Astrocyte (in vitro differentiated cells and primary cell): ENCODE measurements at regions not wholly inside any gene's neighbourhood (a gene's known extent, or its start where the extent isn't known, plus 50 kb on each side); places are given as distances from the start of the nearest gene placed in this dataset.

ENCODE experiments used
- DNase-seq: peaks from one replicate; pipeline ENCODE4 v3.0.0-alpha.2; 2010; ENCODE audit warnings: low read depth
- FAIRE-seq: peaks from 2 replicates; lab custom pipeline; 2011; peaks lifted over from hg19 to GRCh38; lab: Jason Lieb, UNC
- H2AFZ ChIP-seq: 2 replicates; pipeline ENCODE4 v1.6.0; 2012; ENCODE audit warnings: low read depth, low read length, inconsistent platforms
- H3K27ac ChIP-seq: 2 replicates; pipeline ENCODE4 v1.5.1; 2011; ENCODE audit warnings: low read depth, low read length, inconsistent platforms
- H3K27me3 ChIP-seq: 2 replicates; pipeline ENCODE4 v1.6.0; 2011; ENCODE audit warnings: low read length, inconsistent platforms; ENCODE audit not compliant: insufficient read depth
- H3K36me3 ChIP-seq: 2 replicates; pipeline ENCODE4 v1.5.1; 2011; ENCODE audit warnings: low read length, inconsistent platforms; ENCODE audit not compliant: insufficient read depth
- H3K4me1 ChIP-seq: 2 replicates; pipeline ENCODE4 v1.5.1; 2011; ENCODE audit warnings: low read length, inconsistent platforms; ENCODE audit not compliant: insufficient read depth
- H3K4me2 ChIP-seq: 2 replicates; pipeline ENCODE4 v1.6.0; 2012; ENCODE audit warnings: low read length, inconsistent platforms
- H3K4me3 ChIP-seq: 2 replicates; pipeline ENCODE4 v1.5.1; 2011; ENCODE audit warnings: low read depth, mild to moderate bottlenecking, low read length, inconsistent platforms; ENCODE audit not compliant: insufficient read depth
- H3K79me2 ChIP-seq: 2 replicates; pipeline ENCODE4 v1.6.0; 2012; ENCODE audit warnings: mild to moderate bottlenecking, low read length, inconsistent platforms; ENCODE audit not compliant: insufficient read depth
- H3K9ac ChIP-seq: 2 replicates; pipeline ENCODE4 v1.6.0; 2012; ENCODE audit warnings: mild to moderate bottlenecking, low read length, inconsistent platforms
- H3K9me3 ChIP-seq: 2 replicates; pipeline ENCODE4 v1.5.1; 2012; ENCODE audit warnings: low read depth, mild to moderate bottlenecking, low read length, inconsistent platforms; ENCODE audit not compliant: insufficient read depth
- H4K20me1 ChIP-seq: 2 replicates; pipeline ENCODE4 v1.6.0; 2012; ENCODE audit warnings: low read length, inconsistent platforms; ENCODE audit not compliant: insufficient read depth
- H3K27ac Mint-ChIP-seq: one replicate; pipeline ENCODE4 v1.8.0; 2021; ENCODE audit warnings: mild to moderate bottlenecking, mixed read lengths; ENCODE audit not compliant: unreplicated experiment
- H3K27me3 Mint-ChIP-seq: one replicate; pipeline ENCODE4 v1.8.0; 2021; ENCODE audit warnings: low read depth, mixed read lengths; ENCODE audit not compliant: unreplicated experiment
- H3K36me3 Mint-ChIP-seq: one replicate; pipeline ENCODE4 v1.8.0; 2021; ENCODE audit warnings: low read depth, mixed read lengths; ENCODE audit not compliant: unreplicated experiment
- H3K4me1 Mint-ChIP-seq: one replicate; pipeline ENCODE4 v1.8.0; 2021; ENCODE audit warnings: low read depth, mixed read lengths; ENCODE audit not compliant: unreplicated experiment
- H3K4me3 Mint-ChIP-seq: one replicate; pipeline ENCODE4 v1.8.0; 2021; ENCODE audit warnings: mild to moderate bottlenecking, moderate library complexity, mixed read lengths; ENCODE audit not compliant: unreplicated experiment
- H3K9me3 Mint-ChIP-seq: one replicate; pipeline ENCODE4 v1.8.0; 2021; ENCODE audit warnings: mild to moderate bottlenecking, mixed read lengths; ENCODE audit not compliant: unreplicated experiment
- CTCF ChIP-seq: IDR thresholded peaks from 2 replicates; pipeline ENCODE4 v1.5.1; 2011; ENCODE audit warnings: low read depth, mild to moderate bottlenecking, inconsistent platforms, low read length, moderate library complexity; ENCODE audit not compliant: insufficient read depth
- EZH2 ChIP-seq: IDR thresholded peaks from 2 replicates; pipeline ENCODE4 v1.6.1; 2012; ENCODE audit warnings: mild to moderate bottlenecking, low read length, inconsistent platforms; ENCODE audit not compliant: insufficient read depth

- FAIRE-seq (no peak), DNase-seq (no peak)
- peaks cover 11% of the 10 kb centered on the region for H3K4me1 ChIP-seq
- H3K27me3 Mint-ChIP-seq, result no peaks in the 10 kb centered on the region
- H3K27ac Mint-ChIP-seq, result no peak overlapping the region
- no peaks in the 10 kb centered on the region for H3K9me3 Mint-ChIP-seq
- H3K9ac ChIP-seq, result no peak overlapping the region
- H2AFZ ChIP-seq, result no peak overlapping the region
- H4K20me1 ChIP-seq, result no peaks in the 10 kb centered on the region
- no peaks in the 10 kb centered on the region for H3K79me2 ChIP-seq
- H3K4me3 ChIP-seq, result no peak overlapping the region
- H3K27ac ChIP-seq, result no peak overlapping the region
- no peaks in the 10 kb centered on the region for H3K36me3 Mint-ChIP-seq
- no peak overlapping the region for H3K4me2 ChIP-seq
- H3K9me3 ChIP-seq, result no peaks in the 10 kb centered on the region
- TF ChIP-seq EZH2 (no peak), CTCF (no peak)
- H3K27me3 ChIP-seq, result no peaks in the 10 kb centered on the region
- H3K4me1 Mint-ChIP-seq, result peaks cover 18% of the 10 kb centered on the region
- no peaks in the 10 kb centered on the region for H3K36me3 ChIP-seq
- no peak overlapping the region for H3K4me3 Mint-ChIP-seq
Observed at GRCh38 chr5:31137676-31138075, 55.8 kb upstream of the CDH6 start.

GRCh38 chr5:31135542-31135941 is 57.9 kb upstream of the CDH6 start:
- no peak overlapping the region for H3K4me2 ChIP-seq
- Mint-ChIP-seq H3K36me3 (no peaks in the 10 kb centered on the region), H3K27ac (no peak overlapping the region), H3K4me3 (no peak overlapping the region), H3K4me1 (peaks cover 18% of the 10 kb centered on the region), H3K27me3 (no peaks in the 10 kb centered on the region), H3K9me3 (no peaks in the 10 kb centered on the region)
- peaks cover 11% of the 10 kb centered on the region for H3K4me1 ChIP-seq
- H3K27me3 ChIP-seq, result no peaks in the 10 kb centered on the region
- H3K9ac ChIP-seq, result no peak overlapping the region
- no peak overlapping the region for H3K27ac ChIP-seq
- no peaks in the 10 kb centered on the region for H3K79me2 ChIP-seq
- no peaks in the 10 kb centered on the region for H3K36me3 ChIP-seq
- DNase-seq, result no peak
- H3K4me3 ChIP-seq, result no peak overlapping the region
- H3K9me3 ChIP-seq, result no peaks in the 10 kb centered on the region
- no peak for FAIRE-seq
- TF ChIP-seq EZH2, result no peak
- no peak for TF ChIP-seq CTCF
- H4K20me1 ChIP-seq, result no peaks in the 10 kb centered on the region
- no peak overlapping the region for H2AFZ ChIP-seq

GRCh38 chr5:31133488-31133887 is 60.0 kb upstream of the CDH6 start:
- Histone ChIP-seq H3K4me1 (peaks cover 6% of the 10 kb centered on the region), H3K4me2 (peak overlapping the region; percentile 69), H3K4me3 (no peak overlapping the region), H3K27me3 (no peaks in the 10 kb centered on the region), H2AFZ (peak overlapping the region; percentile 59), H3K36me3 (no peaks in the 10 kb centered on the region), H3K9ac (no peak overlapping the region), H3K79me2 (no peaks in the 10 kb centered on the region), H3K9me3 (no peaks in the 10 kb centered on the region), H3K27ac (no peak overlapping the region), H4K20me1 (no peaks in the 10 kb centered on the region)
- no peaks in the 10 kb centered on the region for H3K36me3 Mint-ChIP-seq
- H3K9me3 Mint-ChIP-seq, result no peaks in the 10 kb centered on the region
- TF ChIP-seq CTCF (no peak), EZH2 (no peak)
- H3K27me3 Mint-ChIP-seq, result no peaks in the 10 kb centered on the region
- DNase-seq, result peak; percentile 76
- H3K27ac Mint-ChIP-seq, result peak overlapping the region; percentile 89
- H3K4me3 Mint-ChIP-seq, result no peak overlapping the region
- peaks cover 8% of the 10 kb centered on the region for H3K4me1 Mint-ChIP-seq
- peak; percentile 50 for FAIRE-seq
